ENCODE measurements at regions not wholly inside any gene's neighbourhood (a gene's known extent, or its start where the extent isn't known, plus 50 kb on each side); places are given as distances from the start of the nearest gene placed in this dataset.

GRCh38 chr7:85776691-85777345 lies 590.0 kb upstream of the SEMA3D start:
- Mint-ChIP-seq H3K9me3 (no peaks in the 10 kb centered on the region), H3K4me3 (no peak overlapping the region), H3K27ac (no peak overlapping the region), H3K27me3 (ENCODE audit: low read depth, poor library complexity) (no peaks in the 10 kb centered on the region), H3K36me3 (ENCODE audit: low read depth) (no peaks in the 10 kb centered on the region), H3K4me1 (no peaks in the 10 kb centered on the region)
- no peak for TF ChIP-seq CTCF (IDR thresholded peaks at IDR 0.05)
- DNase-seq, result no peak

- H3K4me1 Mint-ChIP-seq, result no peaks in the 10 kb centered on the region
- no peak for DNase-seq
- no peaks in the 10 kb centered on the region for H3K36me3 Mint-ChIP-seq (ENCODE audit: low read depth)
- no peaks in the 10 kb centered on the region for H3K27me3 Mint-ChIP-seq (ENCODE audit: low read depth, poor library complexity)
- H3K4me3 Mint-ChIP-seq, result no peak overlapping the region
- H3K9me3 Mint-ChIP-seq, result no peaks in the 10 kb centered on the region
- TF ChIP-seq CTCF (IDR thresholded peaks at IDR 0.05), result no peak
- no peak overlapping the region for H3K27ac Mint-ChIP-seq
Observed at GRCh38 chr7:85775431-85775830, 588.6 kb upstream of the SEMA3D start.

- Mint-ChIP-seq H3K36me3 (ENCODE audit: low read depth) (no peaks in the 10 kb centered on the region), H3K27me3 (ENCODE audit: low read depth, poor library complexity) (no peaks in the 10 kb centered on the region), H3K4me3 (no peak overlapping the region), H3K4me1 (no peaks in the 10 kb centered on the region), H3K27ac (no peak overlapping the region), H3K9me3 (no peaks in the 10 kb centered on the region)
- TF ChIP-seq CTCF (IDR thresholded peaks at IDR 0.05), result no peak
- no peak for DNase-seq
Observed at GRCh38 chr7:85774986-85775385, 588.1 kb upstream of the SEMA3D start.

- DNase-seq, result no peak
- Mint-ChIP-seq H3K4me3 (no peak overlapping the region), H3K9me3 (no peaks in the 10 kb centered on the region), H3K4me1 (no peaks in the 10 kb centered on the region), H3K27ac (no peak overlapping the region), H3K27me3 (ENCODE audit: low read depth, poor library complexity) (no peaks in the 10 kb centered on the region), H3K36me3 (ENCODE audit: low read depth) (no peaks in the 10 kb centered on the region)
- TF ChIP-seq CTCF (IDR thresholded peaks at IDR 0.05), result no peak
Observed at GRCh38 chr7:85773116-85773728, 586.4 kb upstream of the SEMA3D start.

GRCh38 chr7:85771516-85771915 lies 584.7 kb upstream of the SEMA3D start:
- DNase-seq, result no peak
- TF ChIP-seq CTCF (IDR thresholded peaks at IDR 0.05), result no peak
- no peak overlapping the region for H3K27ac Mint-ChIP-seq
- no peak overlapping the region for H3K4me3 Mint-ChIP-seq
- H3K27me3 Mint-ChIP-seq (ENCODE audit: low read depth, poor library complexity), result no peaks in the 10 kb centered on the region
- H3K36me3 Mint-ChIP-seq (ENCODE audit: low read depth), result no peaks in the 10 kb centered on the region
- no peaks in the 10 kb centered on the region for H3K9me3 Mint-ChIP-seq
- H3K4me1 Mint-ChIP-seq, result peaks cover 9% of the 10 kb centered on the region

- DNase-seq, result no peak
- Mint-ChIP-seq H3K4me3 (no peak overlapping the region), H3K4me1 (peaks cover 21% of the 10 kb centered on the region), H3K36me3 (ENCODE audit: low read depth) (no peaks in the 10 kb centered on the region), H3K9me3 (no peaks in the 10 kb centered on the region), H3K27ac (no peak overlapping the region), H3K27me3 (ENCODE audit: low read depth, poor library complexity) (no peaks in the 10 kb centered on the region)
- no peak for TF ChIP-seq CTCF (IDR thresholded peaks at IDR 0.05)
Observed at GRCh38 chr7:85770332-85770731, 583.5 kb upstream of the SEMA3D start.

Measured in nephron progenitor cell (in vitro differentiated cells).